HS-27A (cell line): ENCODE measurements at regions not wholly inside any gene's neighbourhood (a gene's known extent, or its start where the extent isn't known, plus 50 kb on each side); places are given as distances from the start of the nearest gene placed in this dataset.
A peak's percentile ranks its signal among the peaks of the same experiment; 100 is the strongest.

ENCODE experiments used
- DNase-seq: peaks from one replicate; pipeline ENCODE4 v3.0.0-alpha.2; 2012; ENCODE audit warnings: low read depth, missing footprints

DNA sequence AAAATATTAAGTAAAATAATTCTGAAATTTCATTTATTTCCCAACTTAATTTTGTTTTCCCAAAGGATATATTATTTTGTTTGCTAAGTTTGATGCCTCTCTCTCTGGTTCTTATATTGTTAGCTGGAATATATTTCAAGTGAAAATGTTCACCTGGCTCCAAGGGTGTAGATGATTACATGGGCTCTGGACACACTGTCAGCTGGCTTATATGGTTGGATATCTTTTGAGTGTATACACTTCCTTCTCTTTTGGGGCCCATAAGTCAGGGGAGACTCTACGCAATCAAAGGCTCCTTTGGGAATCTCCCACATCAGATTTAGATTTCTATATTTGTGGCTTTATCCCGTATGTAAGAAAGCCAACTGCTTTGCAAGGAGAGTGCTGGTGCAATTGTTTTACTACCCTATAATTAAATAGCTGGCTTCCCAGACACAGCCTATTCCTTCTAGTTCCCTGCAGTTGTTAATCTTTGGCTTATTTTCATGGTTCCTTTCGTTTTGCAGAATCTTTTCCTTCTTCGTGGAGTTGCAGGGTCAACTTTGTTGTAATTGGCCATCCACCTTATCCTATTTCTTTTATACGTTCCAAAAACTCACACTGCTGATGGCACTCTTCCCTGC, 225.7 kb downstream of the DPH6 start:
- no peak for DNase-seq

DNA sequence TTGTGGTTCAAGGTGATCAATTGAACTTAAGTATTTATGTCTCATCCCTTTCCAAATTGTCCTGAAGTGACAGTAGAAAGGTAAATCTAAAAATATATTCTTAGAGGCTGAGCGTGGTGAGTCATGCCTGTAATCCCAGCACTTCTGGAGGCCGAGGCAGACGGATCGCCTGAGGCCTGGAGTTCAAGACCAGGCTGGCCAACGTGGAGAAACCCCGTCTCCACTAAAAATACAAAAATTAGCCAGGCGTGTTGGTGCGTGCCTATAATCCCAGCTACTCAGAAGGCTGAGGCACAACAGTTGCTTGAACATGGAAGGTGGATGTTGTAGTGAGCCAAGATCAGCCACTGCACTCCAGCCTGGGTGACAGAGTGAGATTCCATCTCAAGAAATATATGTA, 226.6 kb downstream of the DPH6 start:
- DNase-seq = no peak

DNA sequence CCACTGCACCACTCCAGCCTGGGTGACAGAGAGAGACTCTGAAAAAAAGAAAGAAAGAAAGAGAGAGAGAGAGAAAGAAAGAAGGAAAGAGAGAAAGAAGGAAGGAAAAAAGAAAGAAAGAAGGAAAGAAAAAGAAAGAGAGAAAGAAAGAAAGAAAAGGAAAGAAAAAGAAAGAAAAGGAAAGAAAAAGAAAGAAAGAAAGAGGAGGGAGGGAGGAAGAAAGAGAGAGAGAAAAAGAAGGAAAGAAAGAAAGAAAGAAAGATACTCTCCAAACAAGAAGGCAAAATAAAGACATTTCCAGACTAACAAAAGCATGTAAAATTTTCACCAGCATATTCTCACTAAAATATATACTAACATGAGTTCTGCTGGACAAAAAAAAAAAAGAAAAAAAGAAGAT, 228.7 kb downstream of the DPH6 start:
- DNase-seq = no peak

DNA sequence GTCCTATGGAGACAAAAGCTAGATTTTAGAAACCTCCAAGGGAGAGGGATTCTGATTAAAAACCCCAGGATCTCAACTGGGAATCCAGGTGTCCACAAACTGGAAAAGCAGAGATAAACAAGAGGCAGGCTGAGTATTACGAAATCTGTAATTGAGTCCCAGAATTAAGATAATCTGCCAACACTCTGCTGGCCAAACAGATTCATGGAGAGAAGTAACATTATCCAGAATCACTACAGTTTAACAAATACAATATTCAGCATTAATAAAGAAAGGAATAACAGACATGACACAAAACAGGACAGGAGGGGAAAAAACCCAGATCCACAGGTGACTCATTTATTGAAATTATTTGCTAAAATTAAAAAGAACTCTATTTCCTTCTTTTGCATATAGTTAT, 227.2 kb upstream of the NANOGP8 start:
- no peak for DNase-seq

DNA sequence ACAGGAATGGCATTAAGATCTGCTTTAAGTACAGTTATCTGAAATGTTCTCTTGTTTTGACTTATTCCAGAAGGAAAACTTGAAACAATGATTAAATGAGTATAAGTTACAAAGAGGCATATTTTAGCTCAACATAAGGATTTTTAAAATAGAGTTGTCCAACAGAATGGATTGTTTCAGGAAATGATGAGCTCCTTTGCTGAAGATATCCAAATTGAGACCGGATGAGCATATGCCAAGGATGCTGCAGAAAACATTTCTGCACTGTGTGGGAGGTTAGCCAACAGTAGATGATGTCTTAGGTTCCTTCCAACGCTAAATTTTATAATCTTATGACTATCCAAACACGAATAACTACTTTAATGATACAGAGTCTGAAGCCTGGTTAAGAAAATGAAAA, 226.5 kb upstream of the NANOGP8 start:
- no peak for DNase-seq

DNA sequence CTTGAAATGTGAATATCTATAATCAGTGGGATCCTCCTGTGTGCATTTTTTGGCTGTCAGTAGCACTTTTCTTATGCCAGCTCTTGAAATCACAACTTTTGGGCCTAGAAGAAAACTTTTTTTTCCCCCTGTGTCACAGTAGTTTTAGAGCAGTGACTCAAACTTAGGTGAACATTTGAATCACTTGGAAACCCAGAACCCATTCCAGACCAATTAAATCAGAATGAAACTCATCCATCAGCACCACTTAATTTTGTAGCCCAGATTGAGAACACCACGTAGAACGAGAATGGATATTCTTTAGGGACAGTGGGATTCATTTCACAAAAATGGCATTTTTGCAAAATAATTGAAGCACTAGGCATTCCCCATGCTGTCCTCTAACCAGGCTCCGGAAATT, 224.8 kb upstream of the NANOGP8 start:
- DNase-seq = no peak

DNA sequence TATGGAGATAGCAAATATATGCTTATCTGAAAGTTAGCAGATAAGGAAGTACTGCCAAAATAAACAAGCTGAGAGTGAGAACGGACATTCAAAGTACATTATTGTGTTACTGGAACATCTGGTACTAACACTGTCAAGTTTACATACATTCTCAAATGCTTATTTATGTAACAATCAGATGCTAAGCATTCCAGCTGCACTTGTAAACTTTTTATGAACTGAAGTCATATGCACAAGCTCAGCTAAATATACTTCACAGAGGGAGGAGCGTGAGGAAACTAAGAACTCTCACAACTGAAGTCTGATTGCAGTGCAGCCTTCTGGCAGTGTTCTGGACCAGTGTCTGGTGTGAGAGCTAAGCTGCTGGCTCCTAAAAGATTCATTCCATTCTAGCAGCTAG, 223.7 kb upstream of the NANOGP8 start:
- DNase-seq = peak; percentile 69

DNA sequence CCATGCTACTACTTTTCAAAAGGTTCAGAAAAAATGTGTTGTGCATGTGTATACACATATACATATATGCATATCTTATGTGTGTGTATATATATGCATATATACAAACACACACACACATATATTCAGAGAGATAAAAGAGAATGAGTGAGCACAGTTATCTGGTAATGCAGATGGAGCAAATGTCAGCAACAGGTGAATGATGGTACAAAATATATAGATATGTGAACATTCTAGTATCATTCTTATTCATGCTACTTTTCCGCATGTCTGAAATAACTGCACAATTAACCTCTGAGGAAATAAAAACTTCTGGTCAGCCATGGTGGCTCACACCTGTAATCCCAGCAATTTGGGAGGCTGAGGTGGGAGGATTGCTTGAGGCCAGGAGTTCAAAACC, 222.6 kb upstream of the NANOGP8 start:
- no peak for DNase-seq

DNA sequence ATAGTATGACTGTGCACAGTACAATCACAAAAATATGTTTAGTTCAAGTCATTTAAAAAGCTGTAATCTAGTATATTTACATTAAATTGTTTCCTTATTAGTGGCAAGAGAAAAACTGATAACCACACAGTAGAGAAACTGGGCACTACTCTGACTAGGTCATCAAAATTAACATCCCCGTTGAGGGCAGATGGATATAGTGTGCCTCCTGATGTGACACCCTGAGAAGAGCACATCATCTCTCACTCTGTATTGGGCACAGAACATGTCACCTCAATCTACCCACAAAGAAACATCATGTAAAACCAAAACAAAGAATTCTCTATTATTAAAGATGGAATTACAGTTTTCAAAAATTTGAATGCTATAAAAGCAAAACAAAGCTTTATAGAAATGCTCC, 221.9 kb upstream of the NANOGP8 start:
- no peak for DNase-seq

DNA sequence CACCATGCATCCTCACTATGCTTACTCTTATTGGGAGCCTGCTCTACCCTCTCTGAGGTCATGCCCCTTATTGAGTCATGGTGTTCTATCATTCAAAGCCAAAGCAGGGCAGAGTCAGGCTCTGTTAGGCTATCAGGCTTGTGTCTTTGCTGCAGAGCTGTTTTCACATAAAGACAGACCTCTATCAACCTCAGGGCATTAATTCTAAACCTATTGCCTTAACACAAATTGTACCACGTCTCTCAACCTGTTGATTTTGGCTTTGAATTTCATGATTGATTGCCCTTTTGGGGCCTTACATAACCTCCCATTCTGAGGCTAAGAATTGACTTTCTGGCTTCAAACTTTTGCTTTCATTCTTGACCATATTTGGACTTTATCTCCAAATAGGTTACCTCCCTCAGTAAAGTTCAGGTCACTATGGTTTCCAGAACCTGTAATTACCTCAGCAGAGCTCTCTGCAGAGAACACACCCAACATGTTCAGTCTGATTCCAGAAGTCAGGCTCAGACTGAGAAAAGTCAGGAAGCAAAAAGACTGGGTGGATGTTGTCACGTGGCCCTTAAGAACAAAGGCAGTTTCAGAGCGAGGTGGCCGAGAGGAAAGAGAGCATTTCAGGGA, 221.4 kb upstream of the NANOGP8 start:
- DNase-seq = no peak

DNA sequence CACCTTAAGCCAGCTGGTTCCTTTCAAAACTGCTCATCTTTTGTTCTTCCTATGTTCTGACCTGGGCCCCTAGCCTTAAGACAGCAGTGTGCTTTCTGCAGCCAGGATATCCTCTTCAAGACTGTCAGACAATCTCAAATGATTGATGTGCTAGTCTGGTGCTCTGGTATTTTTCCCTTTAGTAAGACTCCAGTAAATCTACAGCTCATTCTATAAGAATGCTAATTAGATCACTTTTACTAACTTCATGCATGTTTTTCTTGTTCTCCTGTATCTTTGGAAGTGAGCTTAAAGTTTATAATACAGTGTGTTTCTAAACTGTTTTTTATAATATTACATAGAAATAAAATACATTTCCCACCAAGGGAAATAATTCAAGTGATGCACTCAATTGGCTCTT, 220.9 kb upstream of the NANOGP8 start:
- no peak for DNase-seq

DNA sequence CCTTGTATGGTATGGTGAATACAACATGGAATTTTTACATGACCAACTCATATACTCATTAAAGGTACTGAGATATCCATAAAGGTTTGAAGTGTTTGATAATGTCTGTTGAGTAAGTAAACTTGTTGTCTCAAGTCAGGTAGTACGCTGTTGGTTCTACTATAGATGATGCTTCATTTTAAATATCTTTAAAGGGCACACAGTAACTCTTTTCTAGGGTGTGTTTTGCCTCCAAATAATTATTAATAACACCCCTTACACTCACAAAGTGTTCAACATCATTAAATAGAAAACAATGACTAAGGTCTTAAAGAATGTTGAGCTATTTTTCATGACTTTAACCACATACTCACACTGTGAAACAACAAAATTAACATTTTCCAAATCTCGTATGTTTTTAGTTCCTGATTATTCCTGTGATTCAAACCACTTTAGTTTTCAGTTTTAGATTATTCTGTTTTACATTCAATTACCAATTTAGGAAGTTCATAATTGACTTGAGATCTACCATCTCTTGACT, 220.0 kb upstream of the NANOGP8 start:
- DNase-seq = no peak

DNA sequence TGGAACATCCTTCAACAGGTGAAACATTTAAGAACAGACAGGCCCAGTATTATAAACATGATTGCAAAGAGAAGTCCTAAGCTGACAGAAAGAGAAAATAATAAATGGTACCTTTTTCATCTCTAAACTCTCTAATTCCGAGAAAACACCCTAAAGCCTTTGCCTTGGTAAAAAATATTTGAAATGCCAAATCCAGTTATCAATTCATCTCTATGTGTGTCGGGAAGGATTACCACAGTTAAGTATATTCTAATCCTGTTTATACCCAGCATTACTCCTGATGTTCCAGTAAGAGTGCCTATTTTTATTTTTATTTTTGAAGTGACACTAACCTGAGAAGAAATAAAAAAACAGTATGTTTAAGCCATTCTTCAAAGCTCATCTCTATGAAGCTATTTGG, 219.3 kb upstream of the NANOGP8 start:
- no peak for DNase-seq

DNA sequence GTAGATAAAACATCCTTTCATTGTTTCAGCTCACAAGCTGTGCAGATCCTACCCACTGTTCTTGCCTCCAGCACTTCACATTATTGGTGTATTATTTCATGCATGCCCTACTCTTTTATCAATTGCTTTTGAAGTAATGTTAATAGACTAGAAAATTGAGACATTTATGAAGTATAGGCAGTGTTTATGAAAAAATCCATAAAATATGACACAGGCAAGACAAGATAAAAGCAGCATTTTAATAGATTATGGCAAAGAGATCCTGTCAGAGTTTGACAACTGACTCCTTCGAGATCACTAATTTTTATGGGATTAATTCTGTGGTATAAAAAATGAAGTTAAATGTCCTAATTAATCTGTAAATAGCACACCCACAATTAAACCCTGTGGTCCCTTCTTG, 217.2 kb upstream of the NANOGP8 start:
- DNase-seq = no peak

DNA sequence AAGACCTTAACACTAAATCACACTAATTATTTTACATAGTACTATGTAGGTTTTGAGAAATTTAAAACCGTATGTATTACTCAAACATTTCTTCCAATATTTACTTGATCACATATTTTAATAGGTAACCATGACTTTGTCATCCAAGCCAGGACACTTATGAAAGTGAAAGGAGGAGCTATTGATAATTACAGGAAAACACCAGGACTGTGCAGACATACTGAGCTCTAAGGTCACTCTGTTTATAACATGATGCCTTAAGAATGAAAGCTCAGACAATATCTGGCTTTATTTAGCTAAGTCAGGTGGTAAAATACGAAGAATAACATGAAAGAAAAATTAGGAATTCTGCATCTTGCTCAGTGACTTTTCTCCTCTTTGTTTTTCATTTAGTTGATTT, 216.0 kb upstream of the NANOGP8 start:
- no peak for DNase-seq

DNA sequence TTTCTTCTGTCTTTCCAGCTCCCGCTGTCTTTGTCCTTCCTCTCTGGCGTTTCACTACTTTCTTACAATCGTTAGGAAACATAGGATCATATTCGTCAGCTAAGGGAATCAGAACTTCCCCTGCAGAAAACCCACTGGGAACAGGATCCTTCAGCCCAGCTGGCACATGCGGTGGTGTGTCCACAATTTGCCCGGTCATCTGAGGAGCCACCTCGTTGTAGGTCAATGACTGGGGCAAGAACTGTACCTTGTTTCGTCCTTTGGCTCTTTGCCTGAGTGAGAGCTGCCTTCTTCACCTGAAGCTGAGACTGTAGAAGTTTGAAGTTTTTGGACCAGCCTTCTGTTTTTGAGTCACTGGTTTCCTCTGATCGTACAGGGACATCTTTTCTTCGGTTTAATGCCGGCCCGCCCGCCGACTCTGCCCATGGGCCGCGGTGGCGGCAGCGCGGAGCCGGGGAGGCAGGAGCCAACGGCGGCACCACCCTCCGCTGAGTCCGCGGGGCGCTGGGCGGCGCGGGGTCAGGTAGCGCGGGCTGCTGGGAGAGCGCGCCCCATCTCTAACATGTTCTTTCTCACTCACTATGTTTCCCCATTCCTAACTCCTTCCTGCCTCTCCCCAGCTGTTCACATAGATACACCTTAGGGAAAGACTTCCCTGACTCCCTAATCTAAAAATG, 214.1 kb upstream of the NANOGP8 start:
- no peak for DNase-seq

DNA sequence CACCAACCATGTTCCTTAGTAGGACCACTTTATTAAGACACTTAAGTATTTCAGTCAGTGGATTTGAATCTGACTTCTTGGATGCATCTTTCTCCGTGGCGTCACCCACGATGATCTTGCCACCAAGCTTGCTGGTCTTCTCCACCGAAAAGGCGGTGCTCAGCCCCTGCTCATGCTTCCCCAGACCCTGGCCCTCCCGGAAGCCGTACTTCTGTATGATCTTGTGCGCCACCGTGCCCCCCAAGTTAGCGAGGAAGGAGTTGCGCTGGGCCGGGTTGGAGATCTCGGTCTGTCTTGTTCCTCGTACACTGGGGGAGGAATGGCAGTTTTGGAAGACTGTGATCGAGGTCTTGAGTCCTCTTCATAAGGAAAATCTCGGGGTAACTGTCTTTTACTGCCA, 213.4 kb upstream of the NANOGP8 start:
- DNase-seq = no peak

DNA sequence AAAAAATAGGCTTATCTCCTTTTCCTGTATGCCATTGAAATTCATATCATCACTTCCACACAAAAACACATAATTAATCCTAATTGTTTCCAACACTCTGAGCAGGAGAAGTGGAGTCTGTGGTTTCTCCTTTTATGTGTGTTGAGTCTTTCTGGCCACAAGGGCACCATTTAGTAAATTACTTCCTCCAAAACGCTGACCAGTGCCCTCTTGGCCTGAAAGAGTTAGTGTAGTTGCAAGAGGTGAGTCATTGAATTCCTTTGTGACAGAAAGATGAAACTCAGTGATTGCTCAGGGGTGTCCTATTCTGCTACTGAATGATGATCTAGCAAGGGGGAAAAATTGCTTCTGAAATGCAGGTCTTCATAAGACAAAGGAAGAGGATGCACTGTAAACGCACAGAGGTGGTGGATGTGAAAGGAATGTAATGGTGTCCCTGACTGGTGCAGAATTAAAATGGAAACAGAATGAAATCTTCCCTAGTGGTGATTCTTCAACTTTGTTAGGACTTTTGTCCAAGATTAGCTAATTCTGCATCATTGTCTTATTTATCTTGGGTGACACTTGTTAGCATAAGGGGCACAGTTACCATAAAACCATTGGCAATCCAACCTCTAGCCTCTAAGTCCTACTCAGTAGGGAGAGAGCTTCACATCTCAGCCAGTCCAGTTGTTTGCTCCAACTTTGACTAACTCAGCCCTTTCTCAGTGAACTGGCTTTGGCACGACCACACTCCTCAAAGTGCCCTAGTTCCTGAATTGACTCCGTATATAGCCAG, 208.4 kb upstream of the NANOGP8 start:
- DNase-seq = no peak

DNA sequence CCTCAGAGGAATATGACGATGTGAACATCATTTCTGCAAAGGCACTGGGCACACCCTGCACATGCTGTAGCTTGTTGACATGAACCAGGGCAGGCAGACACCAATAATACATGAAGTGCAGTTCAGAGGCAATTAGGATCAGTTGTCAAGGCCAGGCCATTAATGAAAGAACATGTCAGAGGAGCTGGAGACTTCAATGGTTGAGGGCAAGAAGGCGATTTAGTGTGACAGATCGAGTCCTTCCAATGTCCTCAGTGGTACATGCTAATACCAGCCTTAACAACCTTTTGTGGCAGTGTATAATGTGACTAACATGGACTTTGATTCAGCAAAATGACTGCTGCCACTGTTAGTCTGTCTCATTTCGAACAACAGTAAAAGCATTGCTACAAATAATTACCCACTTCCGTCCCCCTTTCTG, 205.2 kb upstream of the NANOGP8 start:
- DNase-seq = no peak

DNA sequence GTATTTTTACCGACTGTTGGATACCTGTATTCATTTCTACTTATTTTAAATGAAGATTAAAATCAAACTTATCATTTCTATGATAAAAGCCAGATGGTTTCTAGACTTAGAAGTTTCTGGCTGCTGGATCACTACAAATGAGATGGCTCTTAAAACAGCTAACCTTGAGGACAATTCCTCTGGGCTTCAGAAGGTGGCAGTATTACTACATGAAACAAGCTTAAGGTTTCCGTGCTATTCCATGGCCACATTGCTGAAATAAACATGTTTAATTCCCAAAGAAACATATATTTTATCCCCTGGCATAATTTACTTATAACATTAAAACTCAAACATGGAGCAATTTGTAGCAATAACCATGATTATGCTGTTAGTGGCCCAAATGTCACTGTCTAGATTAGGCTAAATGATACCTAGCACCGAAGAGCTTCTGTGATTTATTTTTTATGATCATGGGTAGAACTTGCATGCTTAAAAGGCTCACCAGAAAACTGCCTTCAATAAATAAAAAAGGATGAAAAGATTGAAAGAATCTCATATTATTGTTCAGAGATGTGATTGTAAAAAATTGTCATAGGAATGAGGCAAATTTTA, 204.0 kb upstream of the NANOGP8 start:
- no peak for DNase-seq

DNA sequence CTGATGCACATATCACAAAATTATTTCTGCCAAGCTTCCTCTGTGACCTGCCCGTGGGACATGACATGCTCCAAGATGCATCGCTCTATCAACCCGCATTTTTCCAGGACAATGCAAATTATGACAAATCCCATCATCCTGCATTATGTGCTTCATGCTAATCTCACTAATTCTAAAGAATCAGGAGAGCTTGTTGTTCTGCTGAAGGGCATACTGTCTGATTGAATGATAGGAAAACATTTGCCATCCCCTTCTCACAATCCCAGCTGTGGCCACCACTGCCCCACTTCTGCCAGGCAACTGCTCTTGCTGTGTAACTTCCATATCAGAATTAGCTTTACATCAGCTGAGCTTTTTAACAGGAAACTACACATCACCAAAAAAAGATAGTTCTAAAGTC, 203.5 kb upstream of the NANOGP8 start:
- DNase-seq = no peak

DNA sequence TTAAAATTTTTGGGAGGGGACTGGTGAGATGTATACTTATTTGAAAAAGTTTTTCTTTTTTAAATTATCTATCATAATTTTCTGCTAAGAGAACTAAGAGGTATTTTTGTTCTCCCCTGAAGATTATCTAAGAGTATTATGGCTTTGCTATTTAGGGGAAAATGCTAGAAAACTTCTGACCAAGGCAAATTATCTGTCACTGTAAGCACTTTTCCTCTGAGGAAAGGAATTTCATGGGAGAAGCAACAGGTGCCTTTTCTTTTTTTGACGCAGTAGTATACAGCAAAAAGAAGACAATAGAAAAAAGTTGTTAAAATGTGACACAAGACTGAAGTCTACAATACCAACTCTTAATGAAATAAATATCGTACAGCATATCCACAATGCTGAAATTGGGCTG, 201.6 kb upstream of the NANOGP8 start:
- no peak for DNase-seq
